ENCODE measurements at regions not wholly inside any gene's neighbourhood (a gene's known extent, or its start where the extent isn't known, plus 50 kb on each side); places are given as distances from the start of the nearest gene placed in this dataset.
"Not testable (repeated sequence)": the region's sequence is repeated elsewhere in the genome, so short reads cannot be mapped to it uniquely, and the experiment has no call there.

- DNase-seq (ENCODE audit: low spot score), result no peak
- in situ Hi-C loops (cut with MboI; ENCODE audit: low sequenced_read_pairs, unreplicated experiment), result no loop called here
- TF ChIP-seq, protein P1, sequence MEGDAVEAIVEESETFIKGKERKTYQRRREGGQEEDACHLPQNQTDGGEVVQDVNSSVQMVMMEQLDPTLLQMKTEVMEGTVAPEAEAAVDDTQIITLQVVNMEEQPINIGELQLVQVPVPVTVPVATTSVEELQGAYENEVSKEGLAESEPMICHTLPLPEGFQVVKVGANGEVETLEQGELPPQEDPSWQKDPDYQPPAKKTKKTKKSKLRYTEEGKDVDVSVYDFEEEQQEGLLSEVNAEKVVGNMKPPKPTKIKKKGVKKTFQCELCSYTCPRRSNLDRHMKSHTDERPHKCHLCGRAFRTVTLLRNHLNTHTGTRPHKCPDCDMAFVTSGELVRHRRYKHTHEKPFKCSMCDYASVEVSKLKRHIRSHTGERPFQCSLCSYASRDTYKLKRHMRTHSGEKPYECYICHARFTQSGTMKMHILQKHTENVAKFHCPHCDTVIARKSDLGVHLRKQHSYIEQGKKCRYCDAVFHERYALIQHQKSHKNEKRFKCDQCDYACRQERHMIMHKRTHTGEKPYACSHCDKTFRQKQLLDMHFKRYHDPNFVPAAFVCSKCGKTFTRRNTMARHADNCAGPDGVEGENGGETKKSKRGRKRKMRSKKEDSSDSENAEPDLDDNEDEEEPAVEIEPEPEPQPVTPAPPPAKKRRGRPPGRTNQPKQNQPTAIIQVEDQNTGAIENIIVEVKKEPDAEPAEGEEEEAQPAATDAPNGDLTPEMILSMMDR (IDR thresholded peaks at IDR 0.05; ENCODE audit: borderline replicate concordance, control extremely low read depth, extremely low read depth, insufficient read depth, missing control alignments), result no peak
These were observed 588.4 kb upstream of the CITED2 start for GRCh38 chr6:139962654-139963347.

DNA sequence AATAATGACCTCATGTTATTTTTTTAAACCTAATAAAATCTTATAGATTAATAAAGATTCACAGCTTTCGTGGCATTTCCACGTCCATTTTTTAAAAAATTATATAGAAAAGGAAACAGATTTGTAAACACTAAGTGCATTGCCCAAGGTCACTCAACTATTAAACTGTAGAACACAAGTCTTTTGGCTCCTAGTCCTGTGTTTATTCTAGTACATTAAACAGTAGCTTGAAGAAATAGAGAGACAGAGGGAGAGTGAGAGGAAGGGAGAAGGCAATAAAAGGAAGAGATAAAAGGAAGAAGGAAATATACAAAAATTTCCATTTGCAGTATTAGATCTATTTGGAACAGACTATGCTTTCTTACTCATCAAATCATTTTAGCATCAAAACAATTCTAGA, 586.7 kb upstream of the CITED2 start:
- no peak for DNase-seq (ENCODE audit: low spot score)
- TF ChIP-seq, protein P1 (IDR thresholded peaks at IDR 0.05; ENCODE audit: borderline replicate concordance, control extremely low read depth, extremely low read depth, insufficient read depth, missing control alignments), result no peak
- in situ Hi-C loops (cut with MboI; ENCODE audit: low sequenced_read_pairs, unreplicated experiment), result no loop called here

GRCh38 chr6:139960671-139961070, 586.2 kb upstream of the CITED2 start:
- TF ChIP-seq, protein P1 (IDR thresholded peaks at IDR 0.05; ENCODE audit: borderline replicate concordance, control extremely low read depth, extremely low read depth, insufficient read depth, missing control alignments), result no peak
- in situ Hi-C loops (cut with MboI; ENCODE audit: low sequenced_read_pairs, unreplicated experiment), result no loop called here

DNA sequence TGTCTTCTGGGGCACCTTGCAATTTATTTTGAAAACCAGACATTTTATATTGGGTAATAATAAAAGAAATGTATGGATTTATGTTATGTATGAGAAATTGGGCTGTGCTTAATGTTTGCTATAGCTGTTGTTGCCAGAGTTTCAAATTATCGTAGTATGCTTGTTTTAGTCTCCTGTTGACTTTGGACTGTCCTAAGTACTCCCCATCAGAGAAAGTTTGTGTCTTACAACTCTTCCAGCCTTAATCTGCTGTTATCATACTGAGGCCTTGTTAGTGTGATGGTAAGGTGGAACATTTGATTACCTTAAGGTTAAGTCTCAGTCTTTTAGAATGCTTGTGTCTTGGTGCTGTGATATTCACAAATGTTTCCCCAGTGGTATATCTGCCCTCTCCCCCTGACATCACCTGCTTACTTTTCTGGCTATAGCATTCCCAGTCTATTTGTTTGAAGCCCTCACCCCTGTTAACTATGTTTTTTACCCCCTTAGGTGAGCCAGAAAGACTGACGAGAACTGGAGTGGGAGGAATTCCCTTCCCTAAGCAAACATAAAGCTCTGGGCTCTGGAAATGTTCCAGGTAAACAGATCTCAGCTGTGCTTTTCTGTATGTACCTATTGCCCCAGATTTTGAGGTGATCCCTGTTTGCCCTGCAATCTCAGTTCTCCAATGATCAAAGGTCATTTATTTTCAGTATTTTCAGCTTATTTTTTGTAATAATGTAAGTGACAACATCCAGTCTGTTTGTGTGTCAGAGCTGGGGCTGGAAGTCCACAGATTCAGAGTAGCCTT, 581.1 kb upstream of the CITED2 start:
- in situ Hi-C loops (cut with MboI; ENCODE audit: low sequenced_read_pairs, unreplicated experiment), result no loop called here
- DNase-seq (ENCODE audit: low spot score), result no peak
- TF ChIP-seq, protein P1 (IDR thresholded peaks at IDR 0.05; ENCODE audit: borderline replicate concordance, control extremely low read depth, extremely low read depth, insufficient read depth, missing control alignments), result no peak

More at GRCh38 chr6:139960671-139961070, 586.2 kb upstream of the CITED2 start:
- no peak for DNase-seq (ENCODE audit: low spot score)

- TF ChIP-seq, protein P1 (IDR thresholded peaks at IDR 0.05; ENCODE audit: borderline replicate concordance, control extremely low read depth, extremely low read depth, insufficient read depth, missing control alignments), result no peak
- in situ Hi-C loops (cut with MboI; ENCODE audit: low sequenced_read_pairs, unreplicated experiment), result no loop called here
- no peak for DNase-seq (ENCODE audit: low spot score)
These were observed 580.1 kb upstream of the CITED2 start for GRCh38 chr6:139954463-139955071.

GRCh38 chr6:139953780-139954179, 579.3 kb upstream of the CITED2 start:
- in situ Hi-C loops (cut with MboI; ENCODE audit: low sequenced_read_pairs, unreplicated experiment); DNase-seq (ENCODE audit: low spot score): not testable (repeated sequence)

GRCh38 chr6:139951172-139951571, 576.7 kb upstream of the CITED2 start:
- no peak for DNase-seq (ENCODE audit: low spot score)
- in situ Hi-C loops (cut with MboI; ENCODE audit: low sequenced_read_pairs, unreplicated experiment), result no loop called here
- TF ChIP-seq, protein P1 (IDR thresholded peaks at IDR 0.05; ENCODE audit: borderline replicate concordance, control extremely low read depth, extremely low read depth, insufficient read depth, missing control alignments), result no peak
